ENCODE measurements at regions not wholly inside any gene's neighbourhood (a gene's known extent, or its start where the extent isn't known, plus 50 kb on each side); places are given as distances from the start of the nearest gene placed in this dataset.

DNA sequence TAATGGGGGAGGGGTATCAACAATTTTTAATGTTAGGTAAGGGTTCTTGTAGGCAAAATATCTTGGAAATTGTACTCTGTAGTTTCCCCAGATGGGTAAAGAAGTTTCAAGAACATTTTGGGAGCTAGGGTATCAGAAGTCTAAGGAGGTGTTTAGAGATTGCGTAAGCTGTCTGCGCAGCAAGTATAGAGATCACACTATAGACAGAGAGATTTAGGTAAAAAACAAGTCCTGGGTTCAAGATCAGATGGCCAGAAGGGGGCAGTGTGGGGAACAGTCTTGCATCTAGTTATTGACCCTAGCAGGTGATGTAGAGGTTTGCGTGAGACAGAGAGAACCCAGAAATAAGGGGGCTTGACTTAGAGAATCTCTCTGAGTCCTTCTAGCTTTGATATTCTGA, 80.8 kb downstream of the S1PR1 start:
- Histone ChIP-seq H3K27me3 (ENCODE audit: control insufficient read depth, insufficient read depth, low read length) (no peaks in the 10 kb centered on the region), H3K4me1 (ENCODE audit: control insufficient read depth, insufficient read depth, low read length) (0 out of 2 replicates have a peak, but pooled peaks cover 5% of the 10 kb centered on the region), H3K27ac (ENCODE audit: low read depth, low read length) (no peak overlapping the region), H3K9me3 (ENCODE audit: control insufficient read depth, insufficient read depth, low read depth, low read length) (no peaks in the 10 kb centered on the region), H3K36me3 (ENCODE audit: control insufficient read depth, insufficient read depth, low read length) (no peaks in the 10 kb centered on the region), H3K9ac (ENCODE audit: low read length) (no peak overlapping the region), H3K4me3 (ENCODE audit: low read depth, low read length) (no peak overlapping the region)

DNA sequence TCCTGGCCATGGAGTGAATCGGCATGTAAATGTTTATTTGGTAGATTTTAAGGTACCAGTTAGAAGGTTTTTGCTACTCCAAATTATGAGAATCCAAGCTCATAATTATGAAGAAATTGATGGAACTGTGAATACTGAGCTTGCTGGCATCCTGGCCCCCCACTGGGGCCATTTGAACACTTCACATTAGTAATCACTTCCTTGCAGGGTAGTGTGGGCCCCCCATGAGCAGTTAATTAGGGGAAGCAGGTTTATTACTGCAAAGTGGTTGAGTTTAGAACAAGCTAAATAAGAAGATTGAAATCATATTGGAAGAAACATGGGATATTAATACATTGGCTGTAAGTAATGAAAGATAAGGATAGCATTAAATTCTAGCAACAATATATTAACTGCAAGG, 86.7 kb downstream of the S1PR1 start:
- Histone ChIP-seq H3K27me3 (ENCODE audit: control insufficient read depth, insufficient read depth, low read length) (no peaks in the 10 kb centered on the region), H3K9me3 (ENCODE audit: control insufficient read depth, insufficient read depth, low read depth, low read length) (no peaks in the 10 kb centered on the region), H3K9ac (ENCODE audit: low read length) (no peak overlapping the region), H3K36me3 (ENCODE audit: control insufficient read depth, insufficient read depth, low read length) (no peaks in the 10 kb centered on the region), H3K4me1 (ENCODE audit: control insufficient read depth, insufficient read depth, low read length) (no peaks in the 10 kb centered on the region), H3K27ac (ENCODE audit: low read depth, low read length) (no peak overlapping the region), H3K4me3 (ENCODE audit: low read depth, low read length) (no peak overlapping the region)

DNA sequence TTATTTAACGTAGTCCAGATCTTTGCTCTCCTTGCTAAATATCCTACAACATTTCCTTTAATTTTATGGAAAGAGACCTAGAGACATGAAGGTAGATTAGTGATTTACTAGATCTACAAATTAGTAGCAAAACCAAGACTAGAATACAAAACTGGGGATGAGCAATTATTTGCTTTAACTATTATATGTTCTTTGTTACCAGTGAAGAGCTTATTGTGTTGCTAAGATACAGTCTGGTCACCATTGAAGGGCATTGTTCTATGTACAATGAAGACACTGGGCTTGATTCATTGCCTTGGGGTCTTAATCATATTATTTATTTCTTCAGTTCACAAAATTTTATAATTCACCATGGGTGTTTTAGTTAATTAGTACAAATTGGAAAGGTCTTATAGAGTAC, 88.3 kb downstream of the S1PR1 start:
- Histone ChIP-seq H3K4me3 (ENCODE audit: low read depth, low read length) (no peak overlapping the region), H3K27ac (ENCODE audit: low read depth, low read length) (no peak overlapping the region), H3K9ac (ENCODE audit: low read length) (no peak overlapping the region), H3K36me3 (ENCODE audit: control insufficient read depth, insufficient read depth, low read length) (no peaks in the 10 kb centered on the region), H3K9me3 (ENCODE audit: control insufficient read depth, insufficient read depth, low read depth, low read length) (no peaks in the 10 kb centered on the region), H3K27me3 (ENCODE audit: control insufficient read depth, insufficient read depth, low read length) (no peaks in the 10 kb centered on the region), H3K4me1 (ENCODE audit: control insufficient read depth, insufficient read depth, low read length) (no peaks in the 10 kb centered on the region)

DNA sequence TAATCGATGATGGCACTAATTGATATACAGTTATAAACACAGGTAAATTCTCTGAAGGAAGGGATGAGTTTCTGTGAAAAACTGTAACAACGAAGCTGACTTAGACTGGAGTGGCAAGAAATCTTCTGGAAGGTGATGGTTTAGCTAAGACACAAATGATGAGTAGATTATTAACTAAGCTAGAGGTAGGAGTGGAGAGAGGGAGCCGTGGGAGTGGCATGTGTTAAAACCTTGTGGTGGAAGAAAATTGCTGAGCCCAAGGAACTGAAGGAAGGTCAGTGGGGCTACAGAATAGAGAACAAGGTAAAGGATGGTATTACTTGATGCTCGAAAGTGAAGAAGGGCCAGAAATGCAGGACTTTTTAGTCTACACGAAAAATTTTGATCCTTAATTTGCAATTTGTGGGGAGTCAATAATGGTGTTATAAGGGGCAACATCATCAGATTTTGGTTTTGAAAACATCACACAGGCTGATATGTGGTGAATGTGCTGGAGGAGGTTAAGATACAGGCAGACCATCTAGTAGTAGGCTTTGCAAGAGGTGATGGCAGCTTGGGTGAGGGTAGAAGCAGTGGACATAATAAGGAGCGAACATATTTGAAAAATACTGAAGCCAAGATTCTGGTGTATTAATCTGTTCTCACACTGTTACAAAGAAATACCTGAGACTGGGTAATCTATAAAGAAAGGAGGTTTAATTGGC, 93.8 kb downstream of the S1PR1 start:
- Histone ChIP-seq H3K9me3 (ENCODE audit: control insufficient read depth, insufficient read depth, low read depth, low read length) (no peaks in the 10 kb centered on the region), H3K4me1 (ENCODE audit: control insufficient read depth, insufficient read depth, low read length) (no peaks in the 10 kb centered on the region), H3K27ac (ENCODE audit: low read depth, low read length) (no peak overlapping the region), H3K4me3 (ENCODE audit: low read depth, low read length) (no peak overlapping the region), H3K36me3 (ENCODE audit: control insufficient read depth, insufficient read depth, low read length) (no peaks in the 10 kb centered on the region), H3K27me3 (ENCODE audit: control insufficient read depth, insufficient read depth, low read length) (no peaks in the 10 kb centered on the region), H3K9ac (ENCODE audit: low read length) (no peak overlapping the region)

DNA sequence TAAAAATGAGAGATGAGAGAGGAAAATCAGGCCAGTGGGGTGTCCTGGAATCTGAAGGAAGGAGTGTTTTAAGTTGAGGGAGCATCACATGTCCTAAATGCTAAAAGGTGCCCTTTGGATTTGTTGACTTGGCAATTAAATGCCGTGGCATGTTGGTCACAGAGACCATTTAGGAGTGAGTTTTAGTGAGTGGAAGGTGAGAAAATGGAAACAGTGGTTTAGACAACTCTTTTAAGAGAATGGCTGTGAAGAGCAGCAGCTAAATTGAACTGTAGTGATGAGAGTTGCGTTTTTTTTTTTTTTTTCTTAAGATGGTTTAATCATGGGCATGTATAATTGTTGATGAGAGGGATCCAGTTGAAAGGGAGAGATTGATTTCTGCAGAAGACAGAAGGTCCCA, 95.0 kb downstream of the S1PR1 start:
- no peaks in the 10 kb centered on the region for H3K36me3 ChIP-seq (ENCODE audit: control insufficient read depth, insufficient read depth, low read length)
- H3K9me3 ChIP-seq (ENCODE audit: control insufficient read depth, insufficient read depth, low read depth, low read length), result no peaks in the 10 kb centered on the region
- H3K27me3 ChIP-seq (ENCODE audit: control insufficient read depth, insufficient read depth, low read length), result no peaks in the 10 kb centered on the region

DNA sequence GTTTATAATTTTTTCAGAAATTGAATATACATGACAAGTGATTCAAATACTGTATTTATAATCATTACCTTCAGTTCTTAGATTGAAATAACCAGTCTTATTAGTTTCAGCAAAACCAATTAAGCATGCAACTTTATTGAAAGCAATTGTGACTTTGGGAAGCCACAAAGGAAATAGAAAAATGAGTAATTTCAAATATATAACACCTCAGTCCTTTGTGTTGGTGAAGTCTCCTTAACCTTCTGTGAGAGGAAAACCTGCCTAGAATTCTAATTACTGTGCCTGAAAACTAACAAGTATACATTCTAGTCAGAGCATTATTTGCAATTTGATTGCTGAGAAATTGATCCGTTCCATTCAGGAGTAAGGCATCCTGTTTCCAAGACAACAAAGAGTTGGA, 95.8 kb downstream of the S1PR1 start:
- no peaks in the 10 kb centered on the region for H3K4me1 ChIP-seq (ENCODE audit: control insufficient read depth, insufficient read depth, low read length)
- H3K27ac ChIP-seq (ENCODE audit: low read depth, low read length), result no peak overlapping the region
- no peak overlapping the region for H3K4me3 ChIP-seq (ENCODE audit: low read depth, low read length)
- H3K9me3 ChIP-seq (ENCODE audit: control insufficient read depth, insufficient read depth, low read depth, low read length), result no peaks in the 10 kb centered on the region
- H3K36me3 ChIP-seq (ENCODE audit: control insufficient read depth, insufficient read depth, low read length), result no peaks in the 10 kb centered on the region
- H3K9ac ChIP-seq (ENCODE audit: low read length), result no peak overlapping the region
- no peaks in the 10 kb centered on the region for H3K27me3 ChIP-seq (ENCODE audit: control insufficient read depth, insufficient read depth, low read length)

More for the DNA sequence above, 95.0 kb downstream of the S1PR1 start:
- Histone ChIP-seq H3K27ac (ENCODE audit: low read depth, low read length) (no peak overlapping the region), H3K4me1 (ENCODE audit: control insufficient read depth, insufficient read depth, low read length) (no peaks in the 10 kb centered on the region), H3K9ac (ENCODE audit: low read length) (no peak overlapping the region), H3K4me3 (ENCODE audit: low read depth, low read length) (no peak overlapping the region)

DNA sequence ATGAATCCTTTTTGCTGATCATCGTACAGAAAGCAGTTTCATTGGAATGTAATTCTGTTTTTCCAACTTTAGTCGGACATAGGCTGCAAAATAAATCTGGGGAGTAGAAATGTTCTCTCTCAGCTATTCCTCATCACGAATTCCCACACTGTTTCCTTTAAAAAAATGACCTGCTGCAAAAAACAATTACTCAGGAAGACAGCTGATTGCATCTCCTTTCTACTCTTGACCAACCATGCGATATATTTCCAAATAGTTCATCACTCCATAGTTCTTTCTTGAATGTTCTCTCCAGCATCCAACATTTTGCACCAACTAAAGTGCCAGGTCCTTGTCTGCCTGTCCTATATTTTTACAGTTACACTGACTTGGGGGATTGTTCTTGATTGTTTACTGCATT, 96.4 kb downstream of the S1PR1 start:
- H3K4me3 ChIP-seq (ENCODE audit: low read depth, low read length), result no peak overlapping the region
- no peak overlapping the region for H3K9ac ChIP-seq (ENCODE audit: low read length)
- H3K27me3 ChIP-seq (ENCODE audit: control insufficient read depth, insufficient read depth, low read length), result no peaks in the 10 kb centered on the region
- no peaks in the 10 kb centered on the region for H3K36me3 ChIP-seq (ENCODE audit: control insufficient read depth, insufficient read depth, low read length)
- no peaks in the 10 kb centered on the region for H3K4me1 ChIP-seq (ENCODE audit: control insufficient read depth, insufficient read depth, low read length)
- H3K27ac ChIP-seq (ENCODE audit: low read depth, low read length), result no peak overlapping the region
- H3K9me3 ChIP-seq (ENCODE audit: control insufficient read depth, insufficient read depth, low read depth, low read length), result no peaks in the 10 kb centered on the region

DNA sequence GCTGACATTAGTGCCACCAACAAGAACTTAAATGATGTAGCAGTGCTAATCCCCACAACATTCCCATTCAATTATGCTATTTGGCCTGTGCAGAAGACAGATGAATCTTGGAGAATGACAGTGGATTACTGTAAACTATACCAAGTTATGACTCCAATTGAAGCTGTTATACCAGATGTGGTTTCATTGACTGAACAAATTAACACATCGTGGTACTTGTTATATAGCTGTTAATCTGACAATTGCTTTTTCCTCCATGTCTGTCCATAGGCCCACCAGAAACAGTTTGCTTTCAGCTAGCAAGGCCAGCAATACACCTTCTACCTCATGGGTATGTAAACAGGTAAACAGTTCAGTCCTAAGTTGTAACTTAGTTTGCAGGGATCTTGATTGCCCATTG, 101.1 kb downstream of the S1PR1 start:
- Histone ChIP-seq H3K27ac (ENCODE audit: low read depth, low read length) (no peak overlapping the region), H3K9ac (ENCODE audit: low read length) (no peak overlapping the region), H3K27me3 (ENCODE audit: control insufficient read depth, insufficient read depth, low read length) (no peaks in the 10 kb centered on the region), H3K36me3 (ENCODE audit: control insufficient read depth, insufficient read depth, low read length) (no peaks in the 10 kb centered on the region), H3K4me1 (ENCODE audit: control insufficient read depth, insufficient read depth, low read length) (no peaks in the 10 kb centered on the region), H3K4me3 (ENCODE audit: low read depth, low read length) (no peak overlapping the region), H3K9me3 (ENCODE audit: control insufficient read depth, insufficient read depth, low read depth, low read length) (no peaks in the 10 kb centered on the region; the same call in 1 of the 2 replicates)

DNA sequence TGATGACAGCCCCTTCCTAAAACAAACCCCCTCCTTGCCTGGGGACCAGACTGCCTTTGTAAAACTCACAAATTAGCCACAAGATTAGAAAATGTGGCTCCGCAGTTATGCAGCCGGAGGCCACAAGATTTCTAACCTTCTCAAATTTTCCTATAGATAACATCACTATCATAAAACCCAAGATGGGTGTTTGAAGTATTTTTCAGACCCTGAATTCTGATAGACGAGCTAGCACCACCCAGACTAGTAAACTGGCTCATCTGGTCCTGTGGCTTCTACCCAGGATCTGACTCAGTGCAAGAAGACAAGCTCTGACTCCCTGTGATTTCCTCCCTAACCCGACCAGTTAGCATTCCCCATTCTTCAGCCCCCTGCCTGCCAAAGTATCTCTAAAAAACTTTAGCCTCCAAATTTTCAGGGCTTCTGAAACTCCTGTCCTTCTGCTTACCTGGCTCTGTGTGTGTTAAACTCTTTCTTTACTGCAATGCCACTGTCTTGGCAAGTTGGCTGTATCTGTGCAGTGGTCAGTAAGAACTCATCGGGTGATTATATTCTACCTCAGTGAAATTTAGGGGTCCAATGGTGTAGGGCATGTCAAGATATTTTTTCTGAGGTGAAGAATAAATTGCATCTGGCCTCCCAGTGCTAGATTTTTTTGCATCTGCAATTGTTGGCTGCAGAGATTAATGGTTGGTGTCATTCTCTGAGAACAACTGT, 102.1 kb downstream of the S1PR1 start:
- Histone ChIP-seq H3K36me3 (ENCODE audit: control insufficient read depth, insufficient read depth, low read length) (no peaks in the 10 kb centered on the region), H3K9ac (ENCODE audit: low read length) (no peak overlapping the region), H3K4me3 (ENCODE audit: low read depth, low read length) (no peak overlapping the region), H3K4me1 (ENCODE audit: control insufficient read depth, insufficient read depth, low read length) (no peaks in the 10 kb centered on the region), H3K9me3 (ENCODE audit: control insufficient read depth, insufficient read depth, low read depth, low read length) (no peaks in the 10 kb centered on the region; the same call in 1 of the 2 replicates), H3K27me3 (ENCODE audit: control insufficient read depth, insufficient read depth, low read length) (no peaks in the 10 kb centered on the region), H3K27ac (ENCODE audit: low read depth, low read length) (no peak overlapping the region)

DNA sequence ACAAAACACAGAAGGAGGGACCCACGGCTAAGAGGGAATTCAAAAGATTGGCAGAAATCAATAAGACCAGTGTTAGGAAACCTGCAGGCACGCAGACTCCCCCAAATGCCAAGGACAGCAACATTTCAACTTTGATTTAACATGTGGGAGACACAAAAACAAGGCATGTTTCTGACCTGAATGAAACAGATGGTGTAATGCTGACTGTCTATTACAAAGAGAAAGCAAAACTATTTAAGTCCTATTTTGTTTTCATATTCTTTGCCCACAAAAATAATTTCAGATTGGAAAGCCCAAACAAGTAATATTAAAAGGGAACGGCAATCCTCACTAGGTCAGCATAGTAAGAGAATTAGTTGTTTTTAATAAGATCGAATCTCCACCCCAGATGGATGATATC, 107.9 kb downstream of the S1PR1 start:
- no peaks in the 10 kb centered on the region for H3K4me1 ChIP-seq (ENCODE audit: control insufficient read depth, insufficient read depth, low read length)
- H3K27me3 ChIP-seq (ENCODE audit: control insufficient read depth, insufficient read depth, low read length), result no peaks in the 10 kb centered on the region
- H3K4me3 ChIP-seq (ENCODE audit: low read depth, low read length), result no peak overlapping the region
- no peaks in the 10 kb centered on the region for H3K36me3 ChIP-seq (ENCODE audit: control insufficient read depth, insufficient read depth, low read length)
- no peak overlapping the region for H3K9ac ChIP-seq (ENCODE audit: low read length)
- no peaks in the 10 kb centered on the region; the same call in 1 of the 2 replicates for H3K9me3 ChIP-seq (ENCODE audit: control insufficient read depth, insufficient read depth, low read depth, low read length)
- H3K27ac ChIP-seq (ENCODE audit: low read depth, low read length), result no peak overlapping the region

DNA sequence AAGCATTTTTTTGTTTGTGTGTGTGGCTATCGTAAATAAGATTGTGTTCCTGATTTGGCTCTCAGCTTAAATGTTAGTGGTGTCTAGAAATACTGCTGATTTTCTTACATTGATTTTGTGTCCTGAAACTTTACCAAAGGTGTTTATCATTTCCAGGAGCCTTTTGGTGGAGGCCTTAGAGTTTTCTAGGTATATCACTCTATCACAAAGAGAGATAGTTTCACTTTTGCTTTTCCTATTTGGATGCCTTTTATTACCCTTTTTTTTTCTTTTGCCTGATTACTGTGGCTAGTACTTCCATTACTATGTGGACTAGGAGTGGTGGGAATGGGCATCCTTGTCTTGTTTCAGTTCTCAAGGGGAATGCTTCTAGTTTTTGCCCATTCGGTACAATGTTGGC, 109.6 kb downstream of the S1PR1 start:
- H3K9me3 ChIP-seq (ENCODE audit: control insufficient read depth, insufficient read depth, low read depth, low read length), result no peaks in the 10 kb centered on the region; the same call in 1 of the 2 replicates
- H3K36me3 ChIP-seq (ENCODE audit: control insufficient read depth, insufficient read depth, low read length), result no peaks in the 10 kb centered on the region
- H3K4me1 ChIP-seq (ENCODE audit: control insufficient read depth, insufficient read depth, low read length), result no peaks in the 10 kb centered on the region
- no peaks in the 10 kb centered on the region for H3K27me3 ChIP-seq (ENCODE audit: control insufficient read depth, insufficient read depth, low read length)
- no peak overlapping the region for H3K9ac ChIP-seq (ENCODE audit: low read length)
- no peak overlapping the region for H3K4me3 ChIP-seq (ENCODE audit: low read depth, low read length)
- H3K27ac ChIP-seq (ENCODE audit: low read depth, low read length), result no peak overlapping the region
